DMS 273 treated with DMSO at 0.1 percent for 48 hours (cell line): ENCODE measurements at regions not wholly inside any gene's neighbourhood (a gene's known extent, or its start where the extent isn't known, plus 50 kb on each side); places are given as distances from the start of the nearest gene placed in this dataset.

Source experiments
- DNase-seq: peaks from one replicate; lab custom pipeline; 2025; lab: John Stamatoyannopoulos, UW

- no peak for DNase-seq
These were observed 101.7 kb upstream of the CASZ1 start for GRCh38 chr1:10897981-10898728.

DNA sequence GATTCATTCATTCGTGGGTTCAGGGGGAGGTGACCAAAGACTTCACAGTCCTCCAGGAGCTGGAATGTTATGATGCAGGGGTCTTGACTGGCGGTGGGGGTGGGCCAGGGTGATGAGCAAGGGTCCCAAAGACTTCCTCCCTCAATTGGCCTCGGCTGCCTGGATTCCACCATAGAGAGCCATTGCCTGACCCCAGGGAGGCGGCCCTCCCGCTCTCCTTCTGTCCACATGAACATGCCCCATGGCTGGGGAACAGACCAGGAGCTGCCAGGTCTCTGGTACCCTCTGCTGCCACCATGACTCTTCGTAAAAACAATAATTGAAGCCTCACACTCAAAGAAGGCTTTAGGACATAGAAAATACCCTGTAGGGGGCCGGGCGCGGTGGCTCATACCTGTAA lies 102.5 kb upstream of the CASZ1 start:
- no peak for DNase-seq

- no peak for DNase-seq
These were observed 103.2 kb upstream of the CASZ1 start for GRCh38 chr1:10899490-10900250.

DNA sequence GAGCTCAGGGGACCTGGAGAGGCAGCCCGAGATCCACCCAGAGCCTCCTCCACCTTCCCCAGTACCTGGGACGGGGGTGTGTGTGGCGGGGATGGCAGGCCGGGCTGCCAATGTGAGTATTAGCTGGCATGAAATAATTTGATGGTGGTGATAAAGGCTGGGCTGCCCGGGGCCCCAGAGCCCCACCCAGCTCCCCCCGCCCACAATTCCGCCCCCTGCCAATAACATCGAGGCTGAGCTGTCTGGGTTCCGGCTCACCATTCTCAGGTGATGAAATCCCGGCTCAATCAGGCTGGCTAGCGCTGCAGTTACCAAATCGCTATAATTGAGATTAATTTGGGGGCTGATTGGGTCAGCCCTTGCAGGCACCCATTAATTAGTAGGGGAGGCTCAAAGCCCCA lies 103.8 kb upstream of the CASZ1 start:
- no peak for DNase-seq

GRCh38 chr1:10900691-10901090 lies 104.2 kb upstream of the CASZ1 start:
- no peak for DNase-seq

GRCh38 chr1:10901091-10901890 lies 104.8 kb upstream of the CASZ1 start:
- no peak for DNase-seq

- no peak for DNase-seq
These were observed 105.7 kb upstream of the CASZ1 start for GRCh38 chr1:10901891-10902805.

GRCh38 chr1:10903421-10903820 lies 107.0 kb upstream of the CASZ1 start:
- DNase-seq = no peak

GRCh38 chr1:10903821-10904220 lies 107.4 kb upstream of the CASZ1 start:
- no peak for DNase-seq

GRCh38 chr1:10904396-10905358 lies 107.8 kb upstream of the TARDBP start:
- DNase-seq = no peak

GRCh38 chr1:10905841-10906655 lies 106.4 kb upstream of the TARDBP start:
- no peak for DNase-seq

DNA sequence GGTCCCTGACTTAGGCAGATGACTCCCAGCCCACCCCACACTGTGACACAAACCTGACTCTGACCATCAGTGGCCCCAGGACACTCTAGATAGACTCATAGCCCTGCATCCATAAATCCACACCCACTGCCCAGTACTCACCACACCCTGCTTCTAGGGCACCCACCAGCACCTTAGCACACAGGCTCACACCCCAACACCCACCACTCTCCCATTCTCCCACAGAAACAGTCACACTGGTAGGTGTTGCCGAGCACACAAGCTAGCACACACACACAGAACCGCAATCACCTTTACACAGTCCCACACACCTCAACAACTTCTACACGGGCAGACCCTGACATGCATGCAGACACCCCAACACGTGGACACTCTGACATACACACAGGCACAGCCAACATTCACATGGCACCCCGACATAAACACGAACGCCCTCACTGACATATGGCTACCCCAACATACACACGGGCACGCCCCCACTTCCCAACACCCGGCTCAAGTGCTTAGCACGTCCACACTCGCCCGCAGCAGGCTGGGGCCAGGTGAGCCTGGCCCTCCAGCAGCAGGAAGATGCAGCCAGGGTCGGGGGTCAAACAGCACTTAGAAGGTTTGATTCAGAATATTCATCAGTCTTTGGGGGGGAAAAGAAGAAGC lies 105.5 kb upstream of the TARDBP start:
- no peak for DNase-seq

GRCh38 chr1:10908266-10908665 lies 104.2 kb upstream of the TARDBP start:
- DNase-seq = no peak

DNA sequence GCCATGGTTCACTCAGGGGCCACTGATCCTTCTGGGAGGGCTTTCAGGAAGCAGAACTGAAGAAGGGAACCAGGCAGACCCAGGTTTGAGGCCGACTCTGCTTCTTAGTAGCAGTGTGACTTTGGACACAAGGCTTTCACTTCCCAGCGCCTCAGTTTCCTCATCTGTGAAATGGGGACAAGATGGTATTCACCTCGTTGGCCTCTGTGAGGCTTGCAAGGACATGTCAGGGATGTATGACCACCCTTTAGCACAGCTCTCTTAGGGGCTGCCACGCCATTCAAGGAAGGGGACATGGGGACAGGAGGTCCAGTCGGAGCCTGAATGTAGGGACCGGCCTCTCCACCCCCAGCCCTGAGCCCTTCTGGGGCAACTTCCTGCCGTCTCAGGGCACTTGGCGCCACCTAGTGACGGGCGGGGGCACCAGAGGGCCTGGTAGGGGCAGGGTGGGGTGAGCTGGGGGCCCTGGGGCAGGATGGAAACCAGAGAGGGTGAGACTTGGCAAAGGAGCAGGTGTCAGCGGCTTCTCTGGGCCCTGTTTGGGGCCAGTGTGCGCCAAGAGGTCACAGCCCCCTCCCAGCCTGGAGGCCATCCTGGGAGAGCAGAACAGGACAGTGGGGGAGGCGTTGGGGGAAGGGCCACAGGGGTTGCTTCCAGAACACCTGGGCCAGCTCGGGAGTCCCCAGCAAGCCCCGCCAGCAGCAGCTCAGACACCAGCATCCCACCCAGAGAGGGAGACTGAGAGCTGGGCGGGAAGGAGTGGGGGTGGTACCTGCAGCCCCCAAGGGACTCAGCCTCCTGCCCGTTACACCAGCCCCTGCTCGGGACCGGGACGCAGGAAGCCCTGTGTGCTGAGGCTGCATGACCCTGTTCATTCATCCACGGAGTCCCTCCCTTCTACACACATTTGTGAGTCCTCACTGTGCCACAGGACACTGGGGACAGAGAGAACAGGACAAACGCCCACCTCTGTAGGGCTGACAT lies 102.5 kb upstream of the TARDBP start:
- no peak for DNase-seq

DNA sequence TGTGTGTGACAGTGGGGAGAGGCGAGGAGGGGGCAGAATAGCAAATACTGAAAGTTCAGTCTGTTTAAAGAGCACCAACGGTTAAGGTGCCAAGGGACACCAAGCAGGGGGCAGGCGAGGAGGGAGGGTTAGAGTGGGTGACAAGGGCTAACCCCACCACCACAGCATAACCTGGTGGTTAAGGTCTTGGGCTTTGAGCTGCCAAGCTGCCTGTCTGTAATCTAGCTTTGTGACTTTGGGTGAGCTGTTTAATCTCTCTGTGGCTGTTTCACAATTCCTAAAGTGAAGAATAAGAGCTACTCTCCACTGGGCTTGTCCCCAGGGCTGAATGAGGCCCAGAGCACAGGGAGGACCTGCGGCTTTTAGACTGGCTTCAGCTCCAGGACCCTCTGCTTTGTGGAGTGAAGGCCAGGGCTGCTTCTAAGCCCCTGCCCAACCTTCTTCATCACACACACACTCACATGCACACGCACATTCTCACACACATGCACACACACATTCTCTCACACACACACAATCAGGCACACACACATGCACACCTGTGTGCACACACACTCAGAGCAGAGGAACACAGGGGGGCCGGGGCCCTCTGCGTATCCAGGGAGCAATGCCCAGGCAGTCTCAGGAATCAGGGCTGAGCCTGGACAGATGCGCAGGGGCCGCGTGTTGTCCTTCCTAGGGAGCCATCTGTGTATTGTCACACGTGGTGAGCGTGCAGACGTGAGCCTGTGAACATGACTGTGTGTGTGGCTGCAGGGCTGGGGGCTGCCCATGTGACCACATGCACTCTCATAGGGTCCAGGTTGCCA lies 101.6 kb upstream of the TARDBP start:
- no peak for DNase-seq

GRCh38 chr1:10911490-10912166 lies 100.8 kb upstream of the TARDBP start:
- no peak for DNase-seq
